KOPT-K1 (cell line): ENCODE measurements at regions not wholly inside any gene's neighbourhood (a gene's known extent, or its start where the extent isn't known, plus 50 kb on each side); places are given as distances from the start of the nearest gene placed in this dataset.

Source experiments
- H3K27ac ChIP-seq: fragments of 200-600 bp; sonication (generic); 2 replicates; pipeline ENCODE4 v1.5.1; 2016; ENCODE audit warnings: antibody characterized with exemption, mild to moderate bottlenecking, low read depth, low read length; ENCODE audit not compliant: poor library complexity, severe bottlenecking
- H3K36me3 ChIP-seq: fragments of 200-600 bp; sonication (generic); 2 replicates; pipeline ENCODE4 v1.5.1; 2017; ENCODE audit warnings: antibody characterized with exemption, mild to moderate bottlenecking, low read length, moderate library complexity; ENCODE audit not compliant: insufficient read depth
- H3K9me3 ChIP-seq: fragments of 200-600 bp; sonication (generic); 2 replicates; pipeline ENCODE4 v1.5.1; 2017; ENCODE audit warnings: antibody characterized with exemption, low read length, mild to moderate bottlenecking; ENCODE audit not compliant: insufficient read depth, poor library complexity, severe bottlenecking

DNA sequence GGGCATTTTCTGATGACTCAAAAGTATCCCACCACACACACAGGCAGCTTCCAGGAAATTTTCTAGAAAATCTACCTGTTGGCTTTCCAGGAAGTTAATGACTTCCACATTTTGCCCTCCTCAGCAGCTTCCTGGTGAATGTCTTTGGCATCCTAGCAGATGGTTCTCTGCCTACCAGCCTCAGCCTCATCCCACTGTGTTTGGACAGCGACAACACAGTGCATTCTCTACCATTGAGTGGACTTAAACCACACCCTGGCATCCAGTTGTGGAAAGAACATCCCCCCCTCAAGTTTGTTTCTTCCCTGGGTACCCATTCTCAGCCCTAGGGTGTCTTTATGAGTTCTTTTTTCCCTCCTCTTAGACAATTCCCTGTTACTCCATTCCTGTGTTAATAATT is 50.8 kb upstream of the GADL1 start:
- H3K36me3 ChIP-seq = no peaks in the 10 kb centered on the region
- no peak overlapping the region for H3K27ac ChIP-seq
- no peaks in the 10 kb centered on the region for H3K9me3 ChIP-seq

DNA sequence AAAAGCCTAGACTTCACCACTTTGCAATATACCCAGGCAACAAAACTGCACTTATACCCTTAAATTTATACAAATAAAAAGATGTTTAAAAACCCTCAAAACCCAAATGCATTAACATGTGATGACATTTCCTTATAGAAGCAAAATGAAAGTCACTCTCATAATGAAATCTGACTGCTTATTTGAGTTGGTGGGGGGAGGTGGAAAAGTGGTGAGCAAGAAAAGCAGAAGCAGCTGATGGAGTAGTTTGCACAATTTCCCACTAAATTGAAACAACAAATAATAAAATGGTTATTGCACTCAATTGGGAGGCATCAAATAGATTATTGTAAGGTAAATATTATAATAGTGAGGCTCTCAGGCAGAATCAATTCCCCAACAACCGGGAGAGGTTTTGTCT is 54.0 kb upstream of the GADL1 start:
- H3K27ac ChIP-seq = no peak overlapping the region
- no peaks in the 10 kb centered on the region for H3K36me3 ChIP-seq
- H3K9me3 ChIP-seq = no peaks in the 10 kb centered on the region

DNA sequence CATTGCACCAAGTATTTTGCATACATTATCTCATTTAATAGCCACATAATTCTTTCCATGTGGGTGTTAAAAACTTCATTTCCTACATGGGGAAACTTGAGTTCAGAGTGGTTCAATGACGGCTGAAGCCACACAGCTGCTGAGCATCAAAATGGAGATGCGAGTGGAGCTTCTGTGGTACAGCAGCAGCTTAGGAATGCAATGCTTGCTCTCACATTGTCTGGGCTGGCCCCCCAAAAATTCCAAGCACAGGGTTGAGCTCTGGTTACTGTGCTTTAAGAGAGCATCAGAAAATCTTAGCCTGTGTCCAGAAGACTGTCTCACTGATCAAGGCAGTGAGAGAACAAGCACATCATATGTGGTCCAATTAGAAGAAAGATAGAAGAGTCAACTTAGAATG is 57.4 kb upstream of the GADL1 start:
- Histone ChIP-seq H3K27ac (no peak overlapping the region), H3K9me3 (no peaks in the 10 kb centered on the region), H3K36me3 (no peaks in the 10 kb centered on the region)

DNA sequence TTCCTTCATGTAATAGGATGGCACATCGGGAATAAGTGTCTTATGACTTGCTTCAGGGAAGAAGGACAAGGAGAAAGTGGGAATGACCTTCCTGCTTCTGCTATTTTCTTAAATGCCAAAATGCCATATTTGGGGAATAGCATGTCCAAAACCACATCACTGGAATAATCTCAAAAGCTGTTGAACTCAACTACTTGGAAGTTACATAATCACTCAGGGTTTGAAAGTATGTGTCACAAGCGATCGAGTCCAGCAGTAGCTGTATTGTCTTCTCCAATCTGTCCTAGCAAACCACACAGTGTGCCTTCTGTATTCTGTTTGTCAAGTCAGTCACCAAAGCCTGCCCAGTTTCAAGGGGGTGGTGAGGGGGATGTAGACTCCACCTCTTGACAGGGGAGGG is 58.3 kb upstream of the GADL1 start:
- H3K27ac ChIP-seq = no peak overlapping the region
- no peaks in the 10 kb centered on the region for H3K36me3 ChIP-seq
- H3K9me3 ChIP-seq = no peaks in the 10 kb centered on the region

DNA sequence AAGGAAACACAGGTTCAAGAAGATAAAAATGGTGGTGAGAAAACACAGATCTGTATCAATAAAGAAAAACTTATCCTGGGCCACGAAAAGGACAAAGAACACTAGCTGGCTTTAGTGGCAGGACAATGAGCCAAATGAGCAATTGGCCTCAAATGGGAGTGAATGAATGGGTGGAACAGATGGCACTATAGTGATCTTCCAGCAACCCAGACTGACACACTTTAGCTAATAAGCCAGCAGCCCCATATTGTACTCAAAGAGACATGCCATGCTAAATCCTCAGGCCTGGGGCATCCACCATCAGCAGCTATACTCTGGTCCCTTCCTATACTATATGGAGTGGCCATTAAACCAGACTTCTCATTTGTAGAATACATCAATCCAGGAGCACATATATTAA is 60.0 kb upstream of the GADL1 start:
- Histone ChIP-seq H3K36me3 (no peaks in the 10 kb centered on the region), H3K27ac (no peak overlapping the region), H3K9me3 (peaks cover 13% of the 10 kb centered on the region)

DNA sequence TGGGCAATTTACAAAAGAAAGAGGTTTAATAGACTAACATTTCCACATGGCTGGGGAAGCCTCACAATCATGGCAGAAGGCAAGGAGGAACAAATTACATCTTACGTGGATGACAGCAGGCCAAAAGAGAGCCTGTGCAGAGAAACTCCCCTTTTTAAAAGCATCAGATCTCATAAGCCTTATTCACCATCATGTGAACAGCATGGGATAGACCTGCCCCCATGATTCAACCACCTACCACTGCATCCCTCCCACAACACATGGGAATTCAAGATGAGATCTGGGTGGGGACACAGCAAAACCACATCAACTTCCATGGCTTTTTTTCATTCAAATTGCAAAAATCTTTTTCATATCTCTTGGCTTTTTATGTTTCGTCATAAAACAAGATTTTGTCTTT is 67.6 kb upstream of the GADL1 start:
- no peaks in the 10 kb centered on the region for H3K36me3 ChIP-seq
- no peak overlapping the region for H3K27ac ChIP-seq
- H3K9me3 ChIP-seq = peaks cover 13% of the 10 kb centered on the region

DNA sequence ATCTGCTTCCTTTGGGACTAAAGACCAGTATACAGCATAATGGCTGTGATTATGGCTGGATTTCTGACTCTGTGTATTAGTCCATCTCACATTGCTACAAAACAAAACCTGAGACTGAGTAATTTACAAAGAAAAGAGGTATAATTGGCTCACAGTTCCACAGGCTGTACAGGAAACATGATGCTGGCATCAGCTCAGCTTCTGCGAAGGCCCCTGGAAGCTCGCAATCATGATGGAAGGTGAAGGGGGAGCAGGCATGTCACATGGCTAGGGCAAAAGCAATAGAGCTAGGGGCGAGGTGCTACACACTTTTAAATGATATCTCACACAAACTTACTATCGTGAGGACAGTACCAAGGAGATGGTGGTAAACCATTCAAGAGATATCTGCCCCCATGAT is 68.0 kb upstream of the GADL1 start:
- Histone ChIP-seq H3K36me3 (no peaks in the 10 kb centered on the region), H3K9me3 (peaks cover 13% of the 10 kb centered on the region), H3K27ac (no peak overlapping the region)

DNA sequence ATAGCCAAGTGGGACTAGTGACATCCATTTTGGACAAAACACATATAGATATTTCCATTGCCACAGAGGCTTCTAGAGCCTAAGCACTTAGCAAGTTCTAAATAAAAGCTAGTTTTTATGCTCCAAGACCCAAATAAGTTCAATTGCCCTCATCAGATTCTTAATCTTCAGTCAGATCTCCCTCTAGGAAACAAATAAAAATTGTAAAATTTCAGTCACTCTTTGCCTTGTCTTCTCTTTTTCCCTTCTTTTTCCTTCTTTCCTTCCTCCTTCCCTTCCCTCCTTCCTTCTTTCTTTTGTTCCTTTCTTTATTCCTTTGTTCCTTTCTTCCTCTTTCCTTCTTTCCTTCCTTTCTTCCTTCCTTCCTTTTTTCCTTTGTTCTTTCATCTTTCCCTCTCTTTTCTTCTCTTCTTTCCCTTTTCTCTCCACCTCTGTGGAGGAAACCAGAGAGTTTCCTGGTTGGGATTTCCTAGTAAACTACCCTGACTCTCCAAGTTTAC is 68.8 kb upstream of the GADL1 start:
- Histone ChIP-seq H3K36me3 (no peaks in the 10 kb centered on the region), H3K27ac (no peak overlapping the region), H3K9me3 (peaks cover 9% of the 10 kb centered on the region)

DNA sequence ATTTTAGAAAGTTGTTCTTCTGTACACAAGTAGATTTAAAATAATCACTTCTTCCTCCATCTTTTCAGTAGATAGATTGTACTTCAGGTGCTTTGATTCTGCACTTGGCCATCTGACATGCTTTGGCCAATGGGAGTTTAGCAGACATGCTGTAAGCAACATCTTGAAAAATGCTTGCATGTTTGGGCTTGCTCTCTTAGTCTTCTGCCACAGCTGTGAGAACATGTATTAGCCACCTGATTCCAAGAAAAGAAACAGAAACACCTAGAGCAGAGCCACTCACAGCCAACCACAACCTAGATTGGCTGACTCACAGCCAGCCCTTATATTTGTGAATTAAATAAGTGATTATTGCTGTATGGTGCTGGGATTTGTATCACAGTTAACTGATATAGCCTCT is 70.2 kb upstream of the GADL1 start:
- no peak overlapping the region for H3K27ac ChIP-seq
- no peaks in the 10 kb centered on the region for H3K36me3 ChIP-seq
- H3K9me3 ChIP-seq = no peaks in the 10 kb centered on the region

DNA sequence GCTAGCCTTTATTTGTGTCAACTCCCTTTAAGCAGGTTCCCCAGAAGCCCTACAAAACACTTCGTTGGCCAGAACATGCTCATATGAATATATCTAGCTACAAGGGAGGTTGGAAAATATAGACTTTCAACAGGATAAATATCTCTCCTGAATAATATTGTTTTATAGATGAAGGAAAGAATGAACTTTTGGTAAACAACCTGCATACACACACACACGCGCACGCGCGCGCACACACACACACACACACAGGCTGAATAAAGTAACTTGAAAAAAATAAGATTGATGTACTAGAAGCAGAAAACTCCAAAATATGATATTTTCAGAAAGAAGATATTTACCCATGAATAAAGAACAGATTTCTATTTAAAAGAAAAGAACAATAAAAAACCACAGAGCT is 72.4 kb upstream of the GADL1 start:
- H3K27ac ChIP-seq = no peak overlapping the region
- H3K36me3 ChIP-seq = no peaks in the 10 kb centered on the region
- H3K9me3 ChIP-seq = no peaks in the 10 kb centered on the region

DNA sequence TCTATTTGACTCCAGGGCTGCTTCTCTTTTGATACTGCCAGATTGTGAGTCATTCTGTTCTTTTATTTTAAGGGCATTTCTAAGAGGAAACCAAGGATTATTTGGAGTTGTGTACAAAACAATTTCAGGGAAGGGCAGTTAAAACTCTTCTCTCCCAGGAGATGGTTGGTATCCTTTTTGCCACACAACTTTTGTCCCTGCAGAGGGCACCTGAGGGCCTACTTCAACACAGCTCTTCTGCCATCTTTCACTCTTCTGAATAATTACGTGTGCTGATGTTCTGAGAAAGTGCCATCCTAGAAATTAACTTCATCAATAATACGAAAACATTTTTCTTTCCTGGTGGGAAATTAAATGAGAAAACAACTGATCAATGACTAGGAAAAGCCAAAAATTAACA is 75.7 kb upstream of the GADL1 start:
- Histone ChIP-seq H3K27ac (no peak overlapping the region), H3K9me3 (no peaks in the 10 kb centered on the region), H3K36me3 (no peaks in the 10 kb centered on the region)

DNA sequence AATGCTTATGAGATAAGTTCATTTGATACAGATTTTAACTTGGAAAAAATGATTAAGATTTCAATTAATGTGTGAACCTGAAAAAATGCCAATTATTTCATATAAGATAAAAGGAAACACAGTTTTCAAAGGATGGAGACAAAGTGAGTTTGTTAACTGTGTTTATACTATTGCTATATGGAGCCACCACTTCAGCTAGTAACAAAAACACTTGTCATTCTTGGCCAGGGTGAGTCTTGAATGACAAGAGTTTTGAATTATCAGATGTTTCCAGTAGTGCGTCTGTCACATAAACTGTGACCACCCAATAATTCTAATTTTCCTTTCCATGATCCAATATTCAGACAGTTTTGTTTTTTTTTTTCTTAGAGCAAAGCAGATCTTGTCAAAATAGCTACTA is 78.0 kb upstream of the GADL1 start:
- H3K36me3 ChIP-seq = no peaks in the 10 kb centered on the region
- no peak overlapping the region for H3K27ac ChIP-seq
- H3K9me3 ChIP-seq = no peaks in the 10 kb centered on the region

DNA sequence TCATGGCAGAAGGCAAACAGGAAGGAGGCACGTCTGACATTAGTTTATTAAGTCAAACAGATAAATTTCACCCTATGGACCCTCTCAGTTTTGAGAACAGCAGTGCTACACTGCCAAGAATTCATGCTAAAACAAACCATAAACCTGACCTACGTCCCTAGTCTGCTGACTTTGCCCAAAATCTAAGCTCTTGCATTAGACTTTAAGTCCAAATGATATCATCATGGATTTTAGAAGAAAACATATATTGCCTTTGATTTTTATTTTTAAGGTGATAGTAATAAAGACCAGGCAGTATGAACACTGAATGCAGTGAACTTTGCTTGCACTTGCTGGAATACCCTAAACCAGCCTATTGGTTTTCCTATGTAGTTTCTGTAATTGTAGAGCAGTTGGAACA is 79.6 kb upstream of the GADL1 start:
- no peaks in the 10 kb centered on the region for H3K36me3 ChIP-seq
- no peaks in the 10 kb centered on the region for H3K9me3 ChIP-seq
- no peak overlapping the region for H3K27ac ChIP-seq

DNA sequence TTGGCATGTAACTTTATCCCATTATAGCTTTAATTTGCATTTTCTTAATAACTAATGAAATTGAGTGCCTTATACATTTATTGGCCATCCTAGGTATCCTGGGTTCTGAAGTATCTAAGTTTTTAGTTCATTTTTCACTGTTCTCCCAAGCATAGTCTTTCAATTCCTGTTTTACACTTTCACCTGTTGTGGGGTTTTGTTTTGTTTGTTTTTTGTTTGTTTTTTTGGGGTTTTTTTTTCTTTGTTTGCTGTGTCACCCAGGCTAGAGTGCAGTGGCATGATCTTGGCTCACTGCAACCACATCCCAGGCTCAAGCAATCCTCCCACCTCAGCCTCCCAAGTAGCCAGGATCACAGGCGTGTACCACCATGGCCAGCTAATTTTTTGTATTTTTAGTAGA is 83.1 kb upstream of the GADL1 start:
- no peaks in the 10 kb centered on the region for H3K9me3 ChIP-seq
- H3K36me3 ChIP-seq = no peaks in the 10 kb centered on the region
- no peak overlapping the region for H3K27ac ChIP-seq

DNA sequence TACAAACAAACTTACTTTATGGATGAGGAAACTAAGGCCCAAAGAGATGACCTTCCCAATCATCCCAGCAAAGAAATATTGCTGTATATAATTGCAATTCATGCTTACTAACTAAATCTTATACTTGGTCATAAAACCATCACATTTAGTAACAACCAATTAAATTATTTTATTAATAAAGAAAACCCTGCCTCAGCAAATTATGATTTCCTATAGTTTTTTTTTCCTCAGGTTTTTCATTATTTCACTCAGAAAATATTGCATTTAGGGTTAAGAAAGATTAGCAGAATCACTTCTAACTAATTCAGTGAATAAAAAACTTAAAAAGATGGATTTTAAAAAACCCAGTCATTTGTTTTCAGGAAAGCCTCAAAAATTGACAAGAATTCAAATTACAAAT is 86.5 kb upstream of the GADL1 start:
- no peak overlapping the region for H3K27ac ChIP-seq
- H3K9me3 ChIP-seq = no peaks in the 10 kb centered on the region
- H3K36me3 ChIP-seq = no peaks in the 10 kb centered on the region

DNA sequence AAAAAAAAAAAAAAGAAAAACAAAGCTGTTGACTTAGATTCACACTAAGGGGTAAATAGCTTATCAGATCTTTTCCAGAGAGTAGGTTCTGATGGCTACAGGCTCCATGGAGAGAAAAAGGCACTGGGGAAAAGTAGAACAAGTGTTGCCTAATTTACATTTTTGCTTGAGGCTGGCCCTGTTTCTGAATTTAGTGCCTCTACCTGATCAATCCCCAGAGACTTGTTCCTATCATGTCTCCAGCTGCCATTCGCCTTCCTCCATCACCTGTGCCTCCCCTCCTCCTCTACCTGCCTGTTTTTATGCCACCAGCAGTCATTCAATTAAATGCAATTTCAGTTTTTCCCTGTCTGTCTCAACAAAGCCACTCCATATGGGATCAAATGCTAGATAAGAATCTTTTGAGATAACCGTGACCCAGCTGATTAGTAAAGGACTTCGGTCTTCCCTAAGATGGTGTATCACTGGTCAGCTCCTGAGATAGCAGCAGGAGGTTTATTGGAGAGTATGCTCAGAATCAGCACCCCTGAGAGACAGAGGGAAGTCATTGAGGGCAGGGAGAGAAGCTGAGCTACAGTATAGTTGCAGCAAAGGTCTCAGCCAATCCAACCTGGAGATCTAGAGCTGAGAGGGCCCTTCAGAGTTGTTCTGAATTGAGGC is 88.1 kb upstream of the GADL1 start:
- H3K27ac ChIP-seq = no peak overlapping the region
- no peaks in the 10 kb centered on the region for H3K36me3 ChIP-seq
- H3K9me3 ChIP-seq = no peaks in the 10 kb centered on the region
